WTC11 (cell line): ENCODE measurements at regions not wholly inside any gene's neighbourhood (a gene's known extent, or its start where the extent isn't known, plus 50 kb on each side); places are given as distances from the start of the nearest gene placed in this dataset.
"Not testable (repeated sequence)": the region's sequence is repeated elsewhere in the genome, so short reads cannot be mapped to it uniquely, and the experiment has no call there.

Experiments used
- ATAC-seq: fragments of 200-7000 bp; cut with Tn5 transposase; 2 replicates; pipeline ENCODE4 v1.10.0; 2021; ENCODE audit warnings: mild to moderate bottlenecking, moderate library complexity
- CTCF ChIA-PET: fragments of 300-600 bp; sonication (Branson Sonifier 250); formaldehyde crosslinking; loops from one replicate; lab custom pipeline; 2021; ENCODE audit warnings: antibody characterized with exemption; lab: Charles Lee
- POLR2A ChIA-PET: fragments of 350-600 bp; sonication (Branson Sonifier 250); formaldehyde crosslinking; loops from one replicate; lab custom pipeline; 2021; ENCODE audit warnings: antibody characterized with exemption; lab: Charles Lee
- DNase-seq: peaks from one replicate; pipeline ENCODE4 v3.0.0; 2021; ENCODE audit warnings: low spot score
- H3K27ac Mint-ChIP-seq: 2 replicates; pipeline ENCODE4 v1.8.0; 2021; ENCODE audit warnings: mixed read lengths
- H3K27me3 Mint-ChIP-seq: 2 replicates; pipeline ENCODE4 v1.8.0; 2021; ENCODE audit warnings: low read depth, mild to moderate bottlenecking, moderate library complexity, mixed read lengths
- H3K36me3 Mint-ChIP-seq: 2 replicates; pipeline ENCODE4 v1.8.0; 2021; ENCODE audit warnings: mixed read lengths
- H3K4me1 Mint-ChIP-seq: 2 replicates; pipeline ENCODE4 v1.8.0; 2022; ENCODE audit warnings: mixed read lengths
- H3K4me3 Mint-ChIP-seq: 2 replicates; pipeline ENCODE4 v1.8.0; 2021; ENCODE audit warnings: mild to moderate bottlenecking, moderate library complexity, mixed read lengths
- H3K9me3 Mint-ChIP-seq: 2 replicates; pipeline ENCODE4 v1.8.0; 2021; ENCODE audit warnings: mixed read lengths
- E2F1 ChIP-seq: sonication (generic); formaldehyde crosslinking; IDR thresholded peaks from 2 replicates; pipeline ENCODE4 v1.8.0; 2022; ENCODE audit warnings: mild to moderate bottlenecking, missing genetic modification reagents
- E2F5 ChIP-seq: sonication (generic); formaldehyde crosslinking; IDR thresholded peaks from 2 replicates; pipeline ENCODE4 v1.8.1; 2022; ENCODE audit warnings: mild to moderate bottlenecking, moderate library complexity, missing genetic modification reagents
- FOXJ3 ChIP-seq: sonication (generic); formaldehyde crosslinking; IDR thresholded peaks from 2 replicates; pipeline ENCODE4 v1.9.0; 2021; ENCODE audit warnings: missing genetic modification reagents, mild to moderate bottlenecking, borderline replicate concordance
- GRHL2 ChIP-seq: fragments of 250-450 bp; sonication (Bioruptor Pico); IDR thresholded peaks from 2 replicates; pipeline ENCODE4 v1.8.0; 2022; ENCODE audit warnings: mild to moderate bottlenecking, moderate library complexity; ENCODE audit not compliant: insufficient replicate concordance, severe bottlenecking
- IRF2 ChIP-seq: sonication (generic); formaldehyde crosslinking; IDR thresholded peaks from 2 replicates; pipeline ENCODE4 v1.8.0; 2022; ENCODE audit warnings: low read depth, missing genetic modification reagents, borderline replicate concordance
- NFYB ChIP-seq: sonication (generic); formaldehyde crosslinking; conservative IDR thresholded peaks from 2 replicates; pipeline ENCODE4 v1.8.0; 2022; ENCODE audit warnings: low read depth, missing genetic modification reagents
- NR2C2 ChIP-seq: sonication (generic); formaldehyde crosslinking; IDR thresholded peaks from 2 replicates; pipeline ENCODE4 v1.8.0; 2022; ENCODE audit warnings: mild to moderate bottlenecking, missing genetic modification reagents
- RORB ChIP-seq: fragments of 250-450 bp; sonication (Bioruptor Pico); IDR thresholded peaks from 2 replicates; pipeline ENCODE4 v1.9.0; 2021; ENCODE audit warnings: mild to moderate bottlenecking
- SOX15 ChIP-seq: fragments of 250-450 bp; sonication (Bioruptor Pico); IDR thresholded peaks from 2 replicates; pipeline ENCODE4 v1.9.0; 2021; ENCODE audit warnings: mild to moderate bottlenecking
- ZBTB43 ChIP-seq: sonication (generic); formaldehyde crosslinking; IDR thresholded peaks from 2 replicates; pipeline ENCODE4 v1.8.1; 2023; ENCODE audit warnings: mild to moderate bottlenecking, missing genetic modification reagents
- ZNF396 ChIP-seq: fragments of 250-450 bp; sonication (Bioruptor Pico); IDR thresholded peaks from 2 replicates; pipeline ENCODE4 v1.8.0; 2021; ENCODE audit warnings: mild to moderate bottlenecking, moderate library complexity, borderline replicate concordance
- ZNF512 ChIP-seq: sonication (generic); formaldehyde crosslinking; IDR thresholded peaks from 2 replicates; pipeline ENCODE4 v1.8.1; 2022; ENCODE audit warnings: missing genetic modification reagents, borderline replicate concordance
- TF ChIP-seq, protein P1 (sequence below): sonication (generic); formaldehyde crosslinking; IDR thresholded peaks from 2 replicates; pipeline ENCODE4 v1.8.0; 2022; ENCODE audit warnings: missing genetic modification reagents
- TF ChIP-seq, protein P2 (sequence below): fragments of 200-600 bp; IDR thresholded peaks from 2 replicates; pipeline ENCODE4 v1.8.0; 2022; ENCODE audit warnings: antibody characterized with exemption

GRCh38 chr19:23536341-23536740 lies 141.1 kb upstream of the ZNF91 start:
- POLR2A ChIA-PET, H3K27ac Mint-ChIP-seq, ATAC-seq, H3K4me1 Mint-ChIP-seq, DNase-seq, H3K4me3 Mint-ChIP-seq, CTCF ChIA-PET: not testable (repeated sequence)
- Mint-ChIP-seq H3K27me3 (peaks cover 16% of the 10 kb centered on the region), H3K36me3 (peaks cover 44% of the 10 kb centered on the region), H3K9me3 (peaks cover 71% of the 10 kb centered on the region)

GRCh38 chr19:23535901-23536300 lies 140.6 kb upstream of the ZNF91 start:
- CTCF ChIA-PET, H3K4me1 Mint-ChIP-seq, ATAC-seq, DNase-seq, POLR2A ChIA-PET, H3K27ac Mint-ChIP-seq, H3K4me3 Mint-ChIP-seq: not testable (repeated sequence)
- Mint-ChIP-seq H3K9me3 (peaks cover 71% of the 10 kb centered on the region), H3K36me3 (peaks cover 47% of the 10 kb centered on the region), H3K27me3 (peaks cover 16% of the 10 kb centered on the region)

DNA sequence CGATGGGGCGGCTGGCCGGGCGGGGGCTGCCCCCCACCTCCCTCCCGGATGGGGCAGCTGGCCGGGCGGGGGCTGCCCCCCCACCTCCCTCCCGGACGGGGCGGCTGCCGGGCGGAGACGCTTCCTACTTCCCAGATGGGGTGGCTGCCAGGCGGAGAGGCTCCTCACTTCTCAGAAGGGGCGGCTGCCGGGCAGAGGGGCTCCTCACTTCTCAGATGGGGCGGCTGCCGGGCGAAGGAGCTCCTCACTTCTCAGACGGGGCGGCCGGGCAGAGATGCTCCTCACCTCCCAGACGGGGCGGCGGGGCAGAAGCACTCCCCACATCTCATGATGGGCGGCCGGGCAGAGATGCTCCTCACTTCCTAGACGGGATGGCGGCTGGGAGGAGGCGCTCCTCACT lies 138.2 kb upstream of the ZNF91 start:
- peaks cover 81% of the 10 kb centered on the region for H3K9me3 Mint-ChIP-seq
- CTCF ChIA-PET, H3K27ac Mint-ChIP-seq, DNase-seq, POLR2A ChIA-PET, H3K4me1 Mint-ChIP-seq, ATAC-seq, H3K4me3 Mint-ChIP-seq: not testable (repeated sequence)
- H3K27me3 Mint-ChIP-seq = peaks cover 16% of the 10 kb centered on the region
- H3K36me3 Mint-ChIP-seq = peaks cover 59% of the 10 kb centered on the region

GRCh38 chr19:23531976-23532375 lies 136.7 kb upstream of the ZNF91 start:
- Mint-ChIP-seq H3K36me3 (peaks cover 65% of the 10 kb centered on the region), H3K9me3 (peaks cover 81% of the 10 kb centered on the region), H3K27ac (no peak overlapping the region), H3K4me1 (no peaks in the 10 kb centered on the region), H3K27me3 (peaks cover 15% of the 10 kb centered on the region), H3K4me3 (no peak overlapping the region)
- ATAC-seq = no peak
- DNase-seq = no peak
- TF ChIP-seq, protein P1, sequence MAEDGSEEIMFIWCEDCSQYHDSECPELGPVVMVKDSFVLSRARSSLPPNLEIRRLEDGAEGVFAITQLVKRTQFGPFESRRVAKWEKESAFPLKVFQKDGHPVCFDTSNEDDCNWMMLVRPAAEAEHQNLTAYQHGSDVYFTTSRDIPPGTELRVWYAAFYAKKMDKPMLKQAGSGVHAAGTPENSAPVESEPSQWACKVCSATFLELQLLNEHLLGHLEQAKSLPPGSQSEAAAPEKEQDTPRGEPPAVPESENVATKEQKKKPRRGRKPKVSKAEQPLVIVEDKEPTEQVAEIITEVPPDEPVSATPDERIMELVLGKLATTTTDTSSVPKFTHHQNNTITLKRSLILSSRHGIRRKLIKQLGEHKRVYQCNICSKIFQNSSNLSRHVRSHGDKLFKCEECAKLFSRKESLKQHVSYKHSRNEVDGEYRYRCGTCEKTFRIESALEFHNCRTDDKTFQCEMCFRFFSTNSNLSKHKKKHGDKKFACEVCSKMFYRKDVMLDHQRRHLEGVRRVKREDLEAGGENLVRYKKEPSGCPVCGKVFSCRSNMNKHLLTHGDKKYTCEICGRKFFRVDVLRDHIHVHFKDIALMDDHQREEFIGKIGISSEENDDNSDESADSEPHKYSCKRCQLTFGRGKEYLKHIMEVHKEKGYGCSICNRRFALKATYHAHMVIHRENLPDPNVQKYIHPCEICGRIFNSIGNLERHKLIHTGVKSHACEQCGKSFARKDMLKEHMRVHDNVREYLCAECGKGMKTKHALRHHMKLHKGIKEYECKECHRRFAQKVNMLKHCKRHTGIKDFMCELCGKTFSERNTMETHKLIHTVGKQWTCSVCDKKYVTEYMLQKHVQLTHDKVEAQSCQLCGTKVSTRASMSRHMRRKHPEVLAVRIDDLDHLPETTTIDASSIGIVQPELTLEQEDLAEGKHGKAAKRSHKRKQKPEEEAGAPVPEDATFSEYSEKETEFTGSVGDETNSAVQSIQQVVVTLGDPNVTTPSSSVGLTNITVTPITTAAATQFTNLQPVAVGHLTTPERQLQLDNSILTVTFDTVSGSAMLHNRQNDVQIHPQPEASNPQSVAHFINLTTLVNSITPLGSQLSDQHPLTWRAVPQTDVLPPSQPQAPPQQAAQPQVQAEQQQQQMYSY (CRISPR knock-in tag) = no peak
- ChIA-PET POLR2A (no interaction called here), CTCF (no interaction called here)

- DNase-seq (no peak), ATAC-seq (no peak)
- ChIA-PET CTCF (no interaction called here), POLR2A (no interaction called here)
- Mint-ChIP-seq H3K4me1 (no peaks in the 10 kb centered on the region), H3K36me3 (peaks cover 62% of the 10 kb centered on the region), H3K4me3 (no peak overlapping the region), H3K27ac (no peak overlapping the region), H3K27me3 (peaks cover 15% of the 10 kb centered on the region), H3K9me3 (peaks cover 82% of the 10 kb centered on the region)
- no peak for TF ChIP-seq E2F1 (CRISPR knock-in tag)
- no peak for TF ChIP-seq RORB (CRISPR knock-in tag)
- no peak for TF ChIP-seq NFYB (CRISPR knock-in tag)
- no peak for TF ChIP-seq E2F5 (CRISPR knock-in tag)
- TF ChIP-seq FOXJ3 (CRISPR knock-in tag) = no peak
- TF ChIP-seq ZNF396 (CRISPR knock-in tag) = no peak
- TF ChIP-seq IRF2 (CRISPR knock-in tag) = no peak
- TF ChIP-seq ZNF512 (CRISPR knock-in tag) = no peak
- no peak for TF ChIP-seq GRHL2
- TF ChIP-seq ZBTB43 (CRISPR knock-in tag) = no peak
- TF ChIP-seq, protein P2, sequence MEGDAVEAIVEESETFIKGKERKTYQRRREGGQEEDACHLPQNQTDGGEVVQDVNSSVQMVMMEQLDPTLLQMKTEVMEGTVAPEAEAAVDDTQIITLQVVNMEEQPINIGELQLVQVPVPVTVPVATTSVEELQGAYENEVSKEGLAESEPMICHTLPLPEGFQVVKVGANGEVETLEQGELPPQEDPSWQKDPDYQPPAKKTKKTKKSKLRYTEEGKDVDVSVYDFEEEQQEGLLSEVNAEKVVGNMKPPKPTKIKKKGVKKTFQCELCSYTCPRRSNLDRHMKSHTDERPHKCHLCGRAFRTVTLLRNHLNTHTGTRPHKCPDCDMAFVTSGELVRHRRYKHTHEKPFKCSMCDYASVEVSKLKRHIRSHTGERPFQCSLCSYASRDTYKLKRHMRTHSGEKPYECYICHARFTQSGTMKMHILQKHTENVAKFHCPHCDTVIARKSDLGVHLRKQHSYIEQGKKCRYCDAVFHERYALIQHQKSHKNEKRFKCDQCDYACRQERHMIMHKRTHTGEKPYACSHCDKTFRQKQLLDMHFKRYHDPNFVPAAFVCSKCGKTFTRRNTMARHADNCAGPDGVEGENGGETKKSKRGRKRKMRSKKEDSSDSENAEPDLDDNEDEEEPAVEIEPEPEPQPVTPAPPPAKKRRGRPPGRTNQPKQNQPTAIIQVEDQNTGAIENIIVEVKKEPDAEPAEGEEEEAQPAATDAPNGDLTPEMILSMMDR = no peak
- TF ChIP-seq NR2C2 = no peak
- TF ChIP-seq SOX15 = no peak
These were observed 136.0 kb upstream of the ZNF91 start for GRCh38 chr19:23531231-23531790.
